HG03565 (cell line): ENCODE measurements at regions not wholly inside any gene's neighbourhood (a gene's known extent, or its start where the extent isn't known, plus 50 kb on each side); places are given as distances from the start of the nearest gene placed in this dataset.
A peak's percentile ranks its signal among the peaks of the same experiment; 100 is the strongest.
"Not testable (repeated sequence)": the region's sequence is repeated elsewhere in the genome, so short reads cannot be mapped to it uniquely, and the experiment has no call there.

Experiments used
- ATAC-seq: cut with Tn5 transposase; IDR thresholded peaks from one replicate; pipeline ENCODE4 v1.9.1; 2021; ENCODE audit warnings: mild to moderate bottlenecking, moderate library complexity; ENCODE audit not compliant: unreplicated experiment

- ATAC-seq, result no peak
Measured at GRCh38 chr10:125605167-125605566, 77.8 kb downstream of the TEX36 start.

- ATAC-seq, result no peak
Measured at GRCh38 chr10:125602825-125603224, 80.1 kb downstream of the TEX36 start.

GRCh38 chr10:125599194-125599593 is 83.8 kb downstream of the TEX36 start:
- no peak for ATAC-seq

GRCh38 chr10:125595911-125596310 is 87.1 kb downstream of the TEX36 start:
- no peak for ATAC-seq

GRCh38 chr10:125593644-125594043 is 89.3 kb downstream of the TEX36 start:
- no peak for ATAC-seq

GRCh38 chr10:125592897-125593296 is 90.1 kb downstream of the TEX36 start:
- no peak for ATAC-seq

- no peak for ATAC-seq
Measured at GRCh38 chr10:125591886-125592285, 91.1 kb downstream of the TEX36 start.

- not testable (repeated sequence) for ATAC-seq
Measured at GRCh38 chr10:125588738-125589137, 94.2 kb downstream of the TEX36 start.

- no peak for ATAC-seq
Measured at GRCh38 chr10:125584954-125585353, 98.0 kb downstream of the TEX36 start.

GRCh38 chr10:125578658-125579315 is 104.2 kb downstream of the TEX36 start:
- ATAC-seq, result no peak

GRCh38 chr10:125575843-125576242 is 107.1 kb downstream of the TEX36 start:
- no peak for ATAC-seq

- no peak for ATAC-seq
Measured at GRCh38 chr10:125568156-125568555, 114.8 kb downstream of the TEX36 start.

GRCh38 chr10:125567529-125567928 is 115.4 kb downstream of the TEX36 start:
- no peak for ATAC-seq

- no peak for ATAC-seq
Measured at GRCh38 chr10:125565046-125565445, 117.9 kb downstream of the TEX36 start.

- ATAC-seq, result no peak
Measured at GRCh38 chr10:125564570-125564969, 118.4 kb downstream of the TEX36 start.

GRCh38 chr10:125562737-125563136 is 120.2 kb downstream of the TEX36 start:
- no peak for ATAC-seq

GRCh38 chr10:125560947-125561346 is 122.0 kb downstream of the TEX36 start:
- ATAC-seq, result no peak

- peak; percentile 99 for ATAC-seq
Measured at GRCh38 chr10:125559210-125559609, 123.8 kb downstream of the TEX36 start.

- ATAC-seq, result no peak
Measured at GRCh38 chr10:125557801-125558505, 125.0 kb downstream of the TEX36 start.

GRCh38 chr10:125557311-125557710 is 125.7 kb downstream of the TEX36 start:
- ATAC-seq, result no peak

- ATAC-seq, result no peak
Measured at GRCh38 chr10:125556882-125557281, 126.1 kb downstream of the TEX36 start.

GRCh38 chr10:125555743-125556142 is 127.2 kb downstream of the TEX36 start:
- ATAC-seq, result no peak

- ATAC-seq, result no peak
Measured at GRCh38 chr10:125555267-125555666, 127.7 kb downstream of the TEX36 start.
